ENCODE measurements at regions not wholly inside any gene's neighbourhood (a gene's known extent, or its start where the extent isn't known, plus 50 kb on each side); places are given as distances from the start of the nearest gene placed in this dataset.

DNA sequence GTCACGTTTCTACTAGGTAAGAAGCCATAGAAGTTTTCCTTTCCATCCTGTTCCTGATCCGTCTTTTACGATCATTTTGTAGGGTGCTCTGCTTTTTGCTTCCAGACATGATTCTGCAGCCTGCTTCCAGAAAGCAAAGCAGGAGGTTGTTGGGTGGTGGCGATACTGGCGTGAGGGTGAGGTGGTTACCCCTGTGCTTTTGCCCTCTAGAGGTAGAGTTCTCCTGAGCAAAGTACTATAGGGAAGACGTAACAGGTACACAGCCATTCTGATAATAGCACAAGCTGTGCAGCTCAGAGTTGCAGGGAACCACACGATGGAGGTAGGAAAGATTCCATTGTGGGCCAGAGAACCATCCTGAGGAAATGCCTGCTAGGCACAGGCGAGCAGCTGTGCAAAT is 186.0 kb downstream of the PAH start:
- Mint-ChIP-seq H3K36me3 (no peaks in the 10 kb centered on the region), H3K27me3 (peaks cover 0 to 7% (median 0%) of the 10 kb centered on the region in 5 donors), H3K4me3 (no peak overlapping the region), H3K27ac (no peak overlapping the region), H3K4me1 (peaks cover 0 to 11% (median 0%) of the 10 kb centered on the region in 7 donors), H3K9me3 (peaks cover 0 to 10% (median 0%) of the 10 kb centered on the region in 11 donors)
- H3K4me3 ChIP-seq (ENCODE audit: low read length), result no peak overlapping the region
- DNase-seq, result no peak
- no peaks in the 10 kb centered on the region for H3K27me3 ChIP-seq (ENCODE audit: control insufficient read depth in 2 of 2, insufficient read depth in 2 of 2, low read length in 2 of 2)
- no peaks in the 10 kb centered on the region for H3K9me3 ChIP-seq (ENCODE audit: control insufficient read depth in 2 of 3, low read length in 3 of 3)
- H3K27ac ChIP-seq (ENCODE audit: low read depth, low read length), result no peak overlapping the region
- intact Hi-C loops (cut with micrococcal nuclease), result no loop called here
- ChIA-PET POLR2A (no interaction called here), CTCF (no interaction called here)
- H3K4me1 ChIP-seq (ENCODE audit: control insufficient read depth in 2 of 2, insufficient read depth in 2 of 2, low read length in 2 of 2), result no peaks in the 10 kb centered on the region
- no peaks in the 10 kb centered on the region for H3K36me3 ChIP-seq (ENCODE audit: control insufficient read depth in 2 of 3, insufficient read depth in 3 of 3, low read length in 3 of 3)
- no peak for ATAC-seq

- Mint-ChIP-seq H3K36me3 (no peaks in the 10 kb centered on the region), H3K4me3 (no peak overlapping the region), H3K4me1 (peaks cover 0 to 4% (median 0%) of the 10 kb centered on the region in 7 donors), H3K27me3 (peaks cover 0 to 7% (median 0%) of the 10 kb centered on the region in 5 donors), H3K27ac (no peak overlapping the region), H3K9me3 (peaks cover 0 to 5% (median 0%) of the 10 kb centered on the region in 11 donors)
- no peak for DNase-seq
- no peaks in the 10 kb centered on the region for H3K36me3 ChIP-seq (ENCODE audit: control insufficient read depth in 2 of 3, insufficient read depth in 3 of 3, low read length in 3 of 3)
- CTCF ChIA-PET, result no interaction called here
- intact Hi-C loops (cut with micrococcal nuclease), result no loop called here
- no peaks in the 10 kb centered on the region for H3K9me3 ChIP-seq (ENCODE audit: control insufficient read depth in 2 of 3, low read length in 3 of 3)
- no peaks in the 10 kb centered on the region for H3K4me1 ChIP-seq (ENCODE audit: control insufficient read depth in 2 of 2, insufficient read depth in 2 of 2, low read length in 2 of 2)
- no peak for ATAC-seq
- no peak overlapping the region for H3K4me3 ChIP-seq (ENCODE audit: low read length)
- H3K27me3 ChIP-seq (ENCODE audit: control insufficient read depth in 2 of 2, insufficient read depth in 2 of 2, low read length in 2 of 2), result no peaks in the 10 kb centered on the region
- H3K27ac ChIP-seq (ENCODE audit: low read depth, low read length), result no peak overlapping the region
- POLR2A ChIA-PET, result no interaction called here
Observed at GRCh38 chr12:102728506-102729242, 188.4 kb downstream of the PAH start.

GRCh38 chr12:102726686-102727085 is 190.4 kb downstream of the PAH start:
- intact Hi-C loops (cut with micrococcal nuclease), result no loop called here
- Mint-ChIP-seq H3K27me3 (peaks cover 0 to 7% (median 0%) of the 10 kb centered on the region in 5 donors), H3K4me1 (peaks cover 0 to 4% (median 0%) of the 10 kb centered on the region in 7 donors), H3K9me3 (peaks cover 0 to 5% (median 0%) of the 10 kb centered on the region in 11 donors), H3K36me3 (no peaks in the 10 kb centered on the region), H3K4me3 (no peak overlapping the region), H3K27ac (no peak overlapping the region)
- Histone ChIP-seq H3K36me3 (ENCODE audit: control insufficient read depth in 2 of 3, insufficient read depth in 3 of 3, low read length in 3 of 3) (no peaks in the 10 kb centered on the region), H3K9me3 (ENCODE audit: control insufficient read depth in 2 of 3, low read length in 3 of 3) (no peaks in the 10 kb centered on the region), H3K4me3 (ENCODE audit: low read length) (no peak overlapping the region), H3K4me1 (ENCODE audit: control insufficient read depth in 2 of 2, insufficient read depth in 2 of 2, low read length in 2 of 2) (no peaks in the 10 kb centered on the region), H3K27me3 (ENCODE audit: control insufficient read depth in 2 of 2, insufficient read depth in 2 of 2, low read length in 2 of 2) (no peaks in the 10 kb centered on the region), H3K27ac (ENCODE audit: low read depth, low read length) (no peak overlapping the region)
- POLR2A ChIA-PET, result no interaction called here
- CTCF ChIA-PET, result no interaction called here
- ATAC-seq (no peak), DNase-seq (no peak)

GRCh38 chr12:102722147-102722546 is 194.9 kb downstream of the PAH start:
- no peaks in the 10 kb centered on the region for H3K4me1 Mint-ChIP-seq
- POLR2A ChIA-PET, result no interaction called here
- Histone ChIP-seq H3K9me3 (ENCODE audit: control insufficient read depth in 2 of 3, low read length in 3 of 3) (no peaks in the 10 kb centered on the region), H3K4me1 (ENCODE audit: control insufficient read depth in 2 of 2, insufficient read depth in 2 of 2, low read length in 2 of 2) (no peaks in the 10 kb centered on the region), H3K27me3 (ENCODE audit: control insufficient read depth in 2 of 2, insufficient read depth in 2 of 2, low read length in 2 of 2) (no peaks in the 10 kb centered on the region), H3K27ac (ENCODE audit: low read depth, low read length) (no peak overlapping the region), H3K4me3 (ENCODE audit: low read length) (no peak overlapping the region), H3K36me3 (ENCODE audit: control insufficient read depth in 2 of 3, insufficient read depth in 3 of 3, low read length in 3 of 3) (no peaks in the 10 kb centered on the region)
- no peak overlapping the region for H3K4me3 Mint-ChIP-seq
- H3K27ac Mint-ChIP-seq, result no peak overlapping the region
- no peaks in the 10 kb centered on the region for H3K27me3 Mint-ChIP-seq
- CTCF ChIA-PET, result no interaction called here
- no peak for DNase-seq
- no peaks in the 10 kb centered on the region for H3K36me3 Mint-ChIP-seq
- peaks cover 0 to 8% (median 0%) of the 10 kb centered on the region in 11 donors for H3K9me3 Mint-ChIP-seq
- intact Hi-C loops (cut with micrococcal nuclease), result no loop called here
- no peak for ATAC-seq

DNA sequence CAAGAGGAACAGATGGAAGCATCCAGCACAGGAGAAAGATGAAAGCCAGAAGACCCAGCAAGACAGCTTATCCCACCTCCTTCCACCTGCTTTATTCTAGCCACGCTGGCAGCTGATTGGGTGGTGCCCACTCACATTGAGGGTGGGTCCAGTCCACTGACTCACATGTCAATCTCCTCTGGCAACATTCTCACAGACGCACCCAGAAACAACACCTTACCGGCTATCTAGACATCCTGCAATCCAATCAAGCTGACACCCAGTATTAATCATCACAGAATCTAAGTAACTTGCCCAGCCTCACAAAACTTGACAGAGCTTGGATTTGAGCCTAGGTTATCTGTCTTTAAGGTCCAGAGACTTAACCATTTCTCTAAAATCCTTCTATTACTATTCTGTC is 208.9 kb downstream of the PAH start:
- H3K36me3 Mint-ChIP-seq, result peaks cover 0 to 4% (median 0%) of the 10 kb centered on the region in 5 donors

DNA sequence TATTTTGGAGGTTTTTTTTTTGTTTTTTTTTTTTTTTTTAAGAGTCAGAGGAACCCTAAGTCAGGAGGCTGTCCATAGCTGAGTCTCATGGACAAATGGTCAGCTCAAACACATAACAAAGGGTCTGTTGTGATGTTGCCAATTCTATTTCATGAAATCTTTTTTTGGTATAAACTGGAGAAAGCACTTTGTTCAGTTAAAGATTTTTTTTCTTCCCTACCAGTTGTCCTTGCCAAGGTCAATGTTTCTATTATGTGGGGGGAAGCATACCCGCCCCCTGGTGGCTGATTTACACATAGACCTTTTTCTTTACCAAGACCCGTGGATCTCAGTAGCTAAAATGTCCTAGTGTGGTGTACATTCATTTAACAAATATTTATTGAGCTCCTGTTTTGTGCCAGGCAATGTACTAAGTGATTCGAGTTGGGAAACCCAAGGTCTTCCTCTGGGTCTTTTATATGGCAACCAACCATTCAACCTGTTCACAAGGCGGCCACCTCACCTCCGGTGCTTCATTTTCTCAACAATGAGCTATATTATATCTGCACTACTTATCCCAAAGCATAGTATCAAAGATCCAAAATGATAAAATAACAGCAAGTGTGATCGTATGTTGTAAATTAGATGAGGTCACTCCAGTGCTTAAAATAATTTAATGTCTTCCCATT is 214.5 kb downstream of the PAH start:
- POLR2A ChIA-PET, result no interaction called here
- Mint-ChIP-seq H3K4me1 (no peaks in the 10 kb centered on the region), H3K27me3 (peaks cover 8 to 31% (median 8%) of the 10 kb centered on the region in 5 donors), H3K36me3 (peaks cover 0 to under 1% (median 0%) of the 10 kb centered on the region in 5 donors), H3K27ac (no peak overlapping the region), H3K9me3 (peaks cover 0 to 3% (median 0%) of the 10 kb centered on the region in 11 donors), H3K4me3 (no peak overlapping the region)
- no peak overlapping the region for H3K27ac ChIP-seq (ENCODE audit: low read depth, low read length)
- no peaks in the 10 kb centered on the region for H3K27me3 ChIP-seq (ENCODE audit: control insufficient read depth in 2 of 2, insufficient read depth in 2 of 2, low read length in 2 of 2)
- DNase-seq, result peak in 2 of 9 donors; percentile 1 to 37
- CTCF ChIA-PET, result interaction anchor here (0.6 kb wide), 1 partner anchor 11 kb away, joined by 3 read pairs; no protein-coding TSS in a partner anchor
- intact Hi-C loops (cut with micrococcal nuclease), result loop anchor here in 1 of 2 donors (1.0 to 2.0 kb wide), 4 partner anchors 532 to 785 kb away; no protein-coding TSS in a partner anchor
- H3K36me3 ChIP-seq (ENCODE audit: control insufficient read depth in 2 of 3, insufficient read depth in 3 of 3, low read length in 3 of 3), result no peaks in the 10 kb centered on the region
- H3K4me1 ChIP-seq (ENCODE audit: control insufficient read depth in 2 of 2, insufficient read depth in 2 of 2, low read length in 2 of 2), result no peaks in the 10 kb centered on the region
- ATAC-seq, result no peak
- no peaks in the 10 kb centered on the region for H3K9me3 ChIP-seq (ENCODE audit: control insufficient read depth in 2 of 3, low read length in 3 of 3)
- H3K4me3 ChIP-seq (ENCODE audit: low read length), result no peak overlapping the region

More for the DNA sequence above, 208.9 kb downstream of the PAH start:
- no peak for DNase-seq
- no peak overlapping the region for H3K27ac Mint-ChIP-seq
- no peak overlapping the region for H3K4me3 ChIP-seq (ENCODE audit: low read length)
- no peaks in the 10 kb centered on the region for H3K4me1 Mint-ChIP-seq
- intact Hi-C loops (cut with micrococcal nuclease), result no loop called here
- POLR2A ChIA-PET, result no interaction called here
- H3K27ac ChIP-seq (ENCODE audit: low read depth, low read length), result no peak overlapping the region
- H3K36me3 ChIP-seq (ENCODE audit: control insufficient read depth in 2 of 3, insufficient read depth in 3 of 3, low read length in 3 of 3), result no peaks in the 10 kb centered on the region
- no peaks in the 10 kb centered on the region for H3K9me3 ChIP-seq (ENCODE audit: control insufficient read depth in 2 of 3, low read length in 3 of 3)
- peaks cover 4 to 24% (median 13%) of the 10 kb centered on the region in 5 donors for H3K27me3 Mint-ChIP-seq
- CTCF ChIA-PET, result no interaction called here
- ATAC-seq, result no peak
- peaks cover 0 to 9% (median 0%) of the 10 kb centered on the region in 11 donors for H3K9me3 Mint-ChIP-seq
- H3K4me1 ChIP-seq (ENCODE audit: control insufficient read depth in 2 of 2, insufficient read depth in 2 of 2, low read length in 2 of 2), result no peaks in the 10 kb centered on the region
- H3K27me3 ChIP-seq (ENCODE audit: control insufficient read depth in 2 of 2, insufficient read depth in 2 of 2, low read length in 2 of 2), result no peaks in the 10 kb centered on the region
- H3K4me3 Mint-ChIP-seq, result no peak overlapping the region
